ENCODE measurements at regions not wholly inside any gene's neighbourhood (a gene's known extent, or its start where the extent isn't known, plus 50 kb on each side); places are given as distances from the start of the nearest gene placed in this dataset.

- DNase-seq: no peak
Measured at GRCh38 chr2:126775300-126775985, 119.5 kb downstream of the GYPC start.

- DNase-seq: no peak
Measured at GRCh38 chr2:126776255-126776654, 120.3 kb downstream of the GYPC start.

GRCh38 chr2:126776692-126777619 lies 121.0 kb downstream of the GYPC start:
- peak; percentile 15 for DNase-seq

- DNase-seq: no peak
Measured at GRCh38 chr2:126777620-126777978, 121.1 kb upstream of the TEX51 start.

- no peak for DNase-seq
Measured at GRCh38 chr2:126778561-126779501, 119.9 kb upstream of the TEX51 start.

- DNase-seq: no peak
Measured at GRCh38 chr2:126781206-126781605, 117.5 kb upstream of the TEX51 start.

GRCh38 chr2:126781806-126782205 lies 116.9 kb upstream of the TEX51 start:
- no peak for DNase-seq

- DNase-seq: no peak
Measured at GRCh38 chr2:126782648-126783047, 116.0 kb upstream of the TEX51 start.

- no peak for DNase-seq
Measured at GRCh38 chr2:126783341-126783740, 115.3 kb upstream of the TEX51 start.

- no peak for DNase-seq
Measured at GRCh38 chr2:126784045-126784444, 114.6 kb upstream of the TEX51 start.

- no peak for DNase-seq
Measured at GRCh38 chr2:126784621-126785020, 114.1 kb upstream of the TEX51 start.

- no peak for DNase-seq
Measured at GRCh38 chr2:126785236-126785635, 113.5 kb upstream of the TEX51 start.

GRCh38 chr2:126785862-126786261 lies 112.8 kb upstream of the TEX51 start:
- no peak for DNase-seq

GRCh38 chr2:126786765-126787164 lies 111.9 kb upstream of the TEX51 start:
- no peak for DNase-seq

- DNase-seq: no peak
Measured at GRCh38 chr2:126787289-126787688, 111.4 kb upstream of the TEX51 start.

- no peak for DNase-seq
Measured at GRCh38 chr2:126788113-126788512, 110.6 kb upstream of the TEX51 start.

GRCh38 chr2:126788652-126789051 lies 110.0 kb upstream of the TEX51 start:
- DNase-seq: no peak

GRCh38 chr2:126790987-126791780 lies 107.5 kb upstream of the TEX51 start:
- no peak for DNase-seq

GRCh38 chr2:126792186-126792585 lies 106.5 kb upstream of the TEX51 start:
- no peak for DNase-seq

GRCh38 chr2:126792993-126793392 lies 105.7 kb upstream of the TEX51 start:
- no peak for DNase-seq

GRCh38 chr2:126793885-126794613 lies 104.6 kb upstream of the TEX51 start:
- no peak for DNase-seq

GRCh38 chr2:126795656-126796055 lies 103.0 kb upstream of the TEX51 start:
- no peak for DNase-seq

Measured in DMS 273 treated with DMSO at 0.1 percent for 48 hours (cell line).